ENCODE measurements at regions not wholly inside any gene's neighbourhood (a gene's known extent, or its start where the extent isn't known, plus 50 kb on each side); places are given as distances from the start of the nearest gene placed in this dataset.
"Not testable (repeated sequence)": the region's sequence is repeated elsewhere in the genome, so short reads cannot be mapped to it uniquely, and the experiment has no call there.

GRCh38 chr10:8314486-8314885, 260.0 kb downstream of the GATA3 start:
- DNase-seq = no peak

- no peak for DNase-seq
Observed at GRCh38 chr10:8315619-8316021, 261.1 kb downstream of the GATA3 start.

GRCh38 chr10:8316284-8316683, 261.8 kb downstream of the GATA3 start:
- DNase-seq = no peak

- DNase-seq = not testable (repeated sequence)
Observed at GRCh38 chr10:8318429-8318828, 263.9 kb downstream of the GATA3 start.

- no peak for DNase-seq
Observed at GRCh38 chr10:8318956-8319355, 264.5 kb downstream of the GATA3 start.

GRCh38 chr10:8319704-8320103, 265.2 kb downstream of the GATA3 start:
- DNase-seq = no peak

GRCh38 chr10:8321990-8322389, 267.5 kb downstream of the GATA3 start:
- DNase-seq = no peak

GRCh38 chr10:8323428-8324054, 269.1 kb downstream of the GATA3 start:
- DNase-seq = no peak

GRCh38 chr10:8325024-8325980, 270.8 kb downstream of the GATA3 start:
- peak; percentile 20 for DNase-seq

GRCh38 chr10:8326396-8327139, 272.1 kb downstream of the GATA3 start:
- no peak for DNase-seq

GRCh38 chr10:8327140-8327423, 272.6 kb downstream of the GATA3 start:
- no peak for DNase-seq

GRCh38 chr10:8331387-8331786, 276.9 kb downstream of the GATA3 start:
- DNase-seq = peak; percentile 67

- peak; percentile 95 for DNase-seq
Observed at GRCh38 chr10:8331896-8332729, 277.6 kb downstream of the GATA3 start.

GRCh38 chr10:8332730-8333111, 278.2 kb downstream of the GATA3 start:
- DNase-seq = no peak

GRCh38 chr10:8334631-8335030, 280.1 kb downstream of the GATA3 start:
- DNase-seq = no peak

- peak; percentile 28 for DNase-seq
Observed at GRCh38 chr10:8336629-8337331, 282.3 kb downstream of the GATA3 start.

GRCh38 chr10:8337332-8337651, 282.8 kb downstream of the GATA3 start:
- no peak for DNase-seq

GRCh38 chr10:8338177-8338766, 283.8 kb downstream of the GATA3 start:
- no peak for DNase-seq

GRCh38 chr10:8344756-8345155, 290.3 kb downstream of the GATA3 start:
- DNase-seq = no peak

- DNase-seq = no peak
Observed at GRCh38 chr10:8346861-8347260, 292.4 kb downstream of the GATA3 start.

GRCh38 chr10:8347614-8348013, 293.1 kb downstream of the GATA3 start:
- DNase-seq = not testable (repeated sequence)

All from CD4-positive, alpha-beta T cell treated with Interleukin-17A for 1 hour (primary cell).